Omental fat pad (tissue), 3 donors: ENCODE measurements at regions not wholly inside any gene's neighbourhood (a gene's known extent, or its start where the extent isn't known, plus 50 kb on each side); places are given as distances from the start of the nearest gene placed in this dataset.
A peak's percentile ranks its signal among the peaks of the same experiment; 100 is the strongest.

Experiments
- ATAC-seq: fragments of 150-250 bp; one replicate; pipeline ENCODE4 v1.9.1; 2016; ENCODE audit warnings: mild to moderate bottlenecking, moderate library complexity; ENCODE audit not compliant: low FRiP score
- DNase-seq: peaks from one replicate; pipeline ENCODE4 v3.0.0-alpha.2; 2019; ENCODE audit warnings: low spot score
- TF ChIP-seq, protein P1 (sequence below), 3 donors: fragments of 450-650 bp; IDR thresholded peaks; one replicate each; pipeline ENCODE4 v1.5.1; 2016 to 2017; ENCODE audit warnings: antibody characterized with exemption in 3 of 3, mild to moderate bottlenecking in 3 of 3, moderate library complexity in 2 of 3

DNA sequence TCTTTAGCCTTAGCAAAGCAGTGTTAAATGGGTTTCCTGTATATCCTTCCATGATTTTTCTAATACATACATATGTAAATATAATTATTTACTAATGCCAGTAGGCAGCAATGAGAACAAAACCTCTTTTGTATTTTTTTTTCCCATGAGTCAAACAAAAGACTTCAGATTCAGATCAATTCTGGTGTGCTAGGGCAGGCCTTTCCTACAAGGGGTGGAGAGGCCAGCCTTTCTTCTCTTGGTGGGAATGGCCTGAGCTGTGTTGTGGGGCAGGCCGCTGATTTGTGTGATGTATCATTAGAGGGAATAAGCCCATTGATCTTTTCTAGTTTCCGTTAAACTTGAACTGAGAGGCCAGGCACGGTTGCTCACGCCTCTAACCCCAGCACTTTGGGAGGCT, 115.5 kb upstream of the DMRT1 start:
- DNase-seq (no peak), ATAC-seq (no peak)
- TF ChIP-seq, protein P1, sequence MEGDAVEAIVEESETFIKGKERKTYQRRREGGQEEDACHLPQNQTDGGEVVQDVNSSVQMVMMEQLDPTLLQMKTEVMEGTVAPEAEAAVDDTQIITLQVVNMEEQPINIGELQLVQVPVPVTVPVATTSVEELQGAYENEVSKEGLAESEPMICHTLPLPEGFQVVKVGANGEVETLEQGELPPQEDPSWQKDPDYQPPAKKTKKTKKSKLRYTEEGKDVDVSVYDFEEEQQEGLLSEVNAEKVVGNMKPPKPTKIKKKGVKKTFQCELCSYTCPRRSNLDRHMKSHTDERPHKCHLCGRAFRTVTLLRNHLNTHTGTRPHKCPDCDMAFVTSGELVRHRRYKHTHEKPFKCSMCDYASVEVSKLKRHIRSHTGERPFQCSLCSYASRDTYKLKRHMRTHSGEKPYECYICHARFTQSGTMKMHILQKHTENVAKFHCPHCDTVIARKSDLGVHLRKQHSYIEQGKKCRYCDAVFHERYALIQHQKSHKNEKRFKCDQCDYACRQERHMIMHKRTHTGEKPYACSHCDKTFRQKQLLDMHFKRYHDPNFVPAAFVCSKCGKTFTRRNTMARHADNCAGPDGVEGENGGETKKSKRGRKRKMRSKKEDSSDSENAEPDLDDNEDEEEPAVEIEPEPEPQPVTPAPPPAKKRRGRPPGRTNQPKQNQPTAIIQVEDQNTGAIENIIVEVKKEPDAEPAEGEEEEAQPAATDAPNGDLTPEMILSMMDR (IDR thresholded peaks at IDR 0.05): no peak

DNA sequence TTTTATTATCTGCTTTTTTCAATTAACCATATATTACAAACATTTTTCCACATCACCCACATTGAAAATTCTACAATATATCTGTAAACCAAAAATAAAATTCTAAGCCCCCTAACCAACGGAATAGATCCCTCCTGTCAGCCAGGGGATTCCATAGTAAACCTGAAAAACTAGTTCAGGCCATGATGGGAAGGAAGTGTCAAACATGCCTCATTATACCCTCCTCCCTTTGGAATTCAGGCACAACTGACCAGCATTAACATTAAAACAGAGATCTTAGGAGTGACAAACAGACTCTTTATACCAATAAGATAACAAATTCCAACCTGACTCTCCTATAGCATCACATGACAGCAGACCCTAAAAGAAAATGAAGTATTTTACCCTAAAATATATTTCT, 113.7 kb upstream of the DMRT1 start:
- DNase-seq: no peak
- no peak for ATAC-seq
- TF ChIP-seq, protein P1 (IDR thresholded peaks at IDR 0.05): no peak

DNA sequence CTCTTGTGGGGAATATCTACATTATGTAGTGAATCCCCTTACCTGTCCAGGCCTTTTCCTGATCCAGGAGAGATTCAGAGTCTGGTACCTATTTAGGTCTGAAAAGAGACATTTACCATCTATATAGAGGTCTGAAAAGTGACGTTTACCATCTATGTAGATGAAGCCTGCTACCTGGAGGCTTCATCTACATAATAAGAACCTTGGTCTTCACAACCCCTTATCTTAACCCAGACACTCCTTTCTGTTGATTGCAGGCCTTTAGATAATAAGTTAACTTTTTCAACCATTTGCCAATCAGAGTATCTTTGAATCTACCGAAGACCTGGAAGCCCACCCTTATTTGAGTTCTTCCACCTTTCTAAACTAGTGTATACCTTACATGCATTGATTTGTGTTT, 113.0 kb upstream of the DMRT1 start:
- no peak for DNase-seq
- TF ChIP-seq, protein P1 (IDR thresholded peaks at IDR 0.05): no peak
- no peak for ATAC-seq

DNA sequence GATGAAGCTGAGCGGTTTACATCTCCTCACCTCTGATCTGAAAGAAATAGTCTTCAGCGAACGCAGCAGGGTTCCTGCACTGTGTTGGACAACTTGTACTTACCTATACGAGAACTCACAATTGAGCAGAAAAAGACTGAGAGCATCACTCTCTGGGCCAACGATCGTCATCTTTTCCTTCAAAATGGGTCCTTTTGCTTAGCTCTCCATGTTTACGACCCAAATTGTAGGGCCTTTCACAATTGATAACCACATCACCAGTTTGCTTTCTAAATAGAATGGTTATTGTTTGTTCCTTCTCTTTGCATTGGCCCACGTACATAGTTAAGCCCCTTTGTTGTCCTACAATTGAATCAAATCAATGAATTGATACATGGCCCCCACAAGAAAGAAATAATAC, 110.0 kb upstream of the DMRT1 start:
- DNase-seq: no peak
- TF ChIP-seq, protein P1 (IDR thresholded peaks at IDR 0.05): no peak
- ATAC-seq: no peak

DNA sequence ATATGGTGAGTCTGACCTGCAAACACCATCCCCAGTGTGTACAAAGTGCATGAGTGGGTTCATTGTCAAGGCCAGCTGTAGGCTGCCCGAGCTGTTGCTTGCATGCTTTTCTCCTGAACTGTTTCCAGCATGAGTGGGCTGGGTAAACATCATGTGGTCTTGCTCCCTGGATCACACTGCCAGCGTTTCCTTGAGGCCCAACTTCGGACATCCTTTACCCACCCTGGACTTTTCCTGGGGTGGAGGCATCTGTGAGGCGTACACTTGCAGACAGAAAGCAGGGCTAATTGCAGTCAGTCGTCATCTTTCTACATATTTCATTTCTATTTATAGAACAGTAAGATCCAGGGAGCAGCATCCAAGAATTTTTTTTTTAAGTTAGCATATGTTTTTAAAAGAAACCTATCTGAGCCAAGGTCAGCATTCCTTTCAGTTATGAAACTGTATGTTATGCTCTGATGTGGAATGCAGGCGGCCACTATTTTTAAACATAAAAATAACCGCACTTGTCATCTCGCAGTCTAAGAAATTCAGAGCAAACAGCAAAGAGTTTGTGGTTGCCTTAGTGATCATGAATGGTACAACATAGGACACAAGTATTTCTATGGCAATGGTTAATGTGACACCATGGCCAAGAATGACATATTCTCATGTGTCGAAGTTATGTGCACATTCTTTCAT, 106.5 kb upstream of the DMRT1 start:
- no peak for DNase-seq

DNA sequence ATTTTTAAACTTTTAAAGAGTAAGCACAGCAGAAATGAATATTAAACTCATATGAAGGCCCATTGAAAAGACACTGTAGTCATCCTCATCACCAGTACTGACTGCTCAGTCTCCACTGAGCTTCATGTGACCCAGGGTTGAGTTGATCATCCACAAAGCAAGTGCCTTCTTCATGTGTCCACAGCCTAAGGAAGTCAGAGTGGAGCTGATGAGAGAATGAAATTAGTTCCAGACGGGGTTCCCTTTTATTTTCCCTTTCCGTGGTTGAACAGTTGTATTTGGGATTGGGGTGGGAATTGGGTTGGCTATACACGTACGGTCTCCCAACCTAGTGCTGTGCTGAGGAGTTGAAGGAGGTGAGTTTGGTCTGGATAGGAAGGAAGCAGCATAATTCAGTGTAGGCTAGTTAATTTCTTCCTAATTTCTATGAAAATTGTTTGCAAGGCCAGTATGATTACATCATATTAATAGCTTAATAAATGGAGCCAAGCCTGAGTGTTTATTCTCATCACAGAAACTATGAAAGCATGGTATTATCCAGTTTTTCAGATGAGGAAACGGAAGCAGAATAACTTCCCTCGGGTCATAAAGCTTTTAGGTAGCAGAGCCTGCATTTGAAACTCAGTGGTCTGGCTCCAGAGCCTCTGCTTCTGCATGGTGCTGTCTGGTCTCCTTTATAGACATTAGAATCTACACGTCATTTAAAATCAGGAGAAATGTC, 103.9 kb upstream of the DMRT1 start:
- no peak for DNase-seq
- no peak for ATAC-seq
- TF ChIP-seq, protein P1 (IDR thresholded peaks at IDR 0.05): no peak

More for the DNA sequence above, 106.5 kb upstream of the DMRT1 start:
- peak; percentile 65 for ATAC-seq
- TF ChIP-seq, protein P1 (IDR thresholded peaks at IDR 0.05): no peak
